ENCODE measurements at regions not wholly inside any gene's neighbourhood (a gene's known extent, or its start where the extent isn't known, plus 50 kb on each side); places are given as distances from the start of the nearest gene placed in this dataset.

DNA sequence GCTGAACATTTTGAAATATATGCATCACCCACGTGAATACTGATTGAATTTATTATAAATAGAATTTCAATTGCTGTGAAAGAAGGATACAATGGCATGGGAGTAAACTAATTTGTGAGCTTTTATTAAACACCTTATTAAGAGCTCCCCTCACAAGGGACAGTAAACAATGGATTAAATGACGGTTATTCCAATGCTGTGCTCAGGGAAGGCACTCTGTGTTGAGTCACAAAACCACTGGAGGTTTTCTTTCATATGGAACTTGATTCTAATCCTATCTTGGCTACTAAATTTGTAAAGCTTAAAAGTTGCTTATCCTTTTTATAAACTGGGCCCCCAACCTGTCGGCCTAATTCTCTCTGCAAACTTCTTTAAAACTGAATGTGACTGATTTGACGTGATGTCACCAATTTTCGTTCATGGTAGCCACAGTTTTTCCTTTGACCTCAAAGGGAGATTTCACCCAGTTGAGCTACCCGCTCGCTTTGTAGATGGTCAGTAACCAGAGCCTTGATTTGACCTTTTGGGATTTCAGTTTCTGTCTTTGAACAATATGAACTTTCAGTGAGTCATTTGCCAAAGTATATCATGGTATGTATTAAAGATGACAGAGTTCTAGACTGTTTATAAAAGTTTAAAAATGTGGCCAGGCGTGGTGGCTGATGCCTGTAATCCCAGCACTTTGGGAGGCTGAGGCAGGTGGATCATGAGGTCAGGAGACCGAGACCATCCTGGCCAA, 61.3 kb upstream of the PIK3R1 start:
- no peaks in the 10 kb centered on the region for H3K9me2 ChIP-seq (replicated peaks; ENCODE audit: control insufficient read depth, low read length)
- H3K4me1 ChIP-seq (ENCODE audit: control insufficient read depth, low read length) = no peaks in the 10 kb centered on the region
- H3K4me2 ChIP-seq (ENCODE audit: low read length) = no peak overlapping the region
- H3K9me3 ChIP-seq (ENCODE audit: control insufficient read depth, insufficient read depth, low read length) = no peaks in the 10 kb centered on the region
- no peak overlapping the region for H3K4me3 ChIP-seq (ENCODE audit: low read length)
- no peak for TF ChIP-seq EZH2phosphoT487 (IDR thresholded peaks at IDR 0.05; ENCODE audit: borderline replicate concordance, low read length)
- TF ChIP-seq, protein P1, sequence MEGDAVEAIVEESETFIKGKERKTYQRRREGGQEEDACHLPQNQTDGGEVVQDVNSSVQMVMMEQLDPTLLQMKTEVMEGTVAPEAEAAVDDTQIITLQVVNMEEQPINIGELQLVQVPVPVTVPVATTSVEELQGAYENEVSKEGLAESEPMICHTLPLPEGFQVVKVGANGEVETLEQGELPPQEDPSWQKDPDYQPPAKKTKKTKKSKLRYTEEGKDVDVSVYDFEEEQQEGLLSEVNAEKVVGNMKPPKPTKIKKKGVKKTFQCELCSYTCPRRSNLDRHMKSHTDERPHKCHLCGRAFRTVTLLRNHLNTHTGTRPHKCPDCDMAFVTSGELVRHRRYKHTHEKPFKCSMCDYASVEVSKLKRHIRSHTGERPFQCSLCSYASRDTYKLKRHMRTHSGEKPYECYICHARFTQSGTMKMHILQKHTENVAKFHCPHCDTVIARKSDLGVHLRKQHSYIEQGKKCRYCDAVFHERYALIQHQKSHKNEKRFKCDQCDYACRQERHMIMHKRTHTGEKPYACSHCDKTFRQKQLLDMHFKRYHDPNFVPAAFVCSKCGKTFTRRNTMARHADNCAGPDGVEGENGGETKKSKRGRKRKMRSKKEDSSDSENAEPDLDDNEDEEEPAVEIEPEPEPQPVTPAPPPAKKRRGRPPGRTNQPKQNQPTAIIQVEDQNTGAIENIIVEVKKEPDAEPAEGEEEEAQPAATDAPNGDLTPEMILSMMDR (IDR thresholded peaks at IDR 0.05; ENCODE audit: low read depth, low read length, poor library complexity, severe bottlenecking) = no peak
- no peaks in the 10 kb centered on the region for H4K20me1 ChIP-seq (ENCODE audit: control insufficient read depth, insufficient read depth, low read depth, low read length)
- no peaks in the 10 kb centered on the region for H3K27me3 ChIP-seq (ENCODE audit: control insufficient read depth, low read length)
- H3K79me2 ChIP-seq (ENCODE audit: control insufficient read depth, low read length) = no peaks in the 10 kb centered on the region
- H3K36me3 ChIP-seq (ENCODE audit: control insufficient read depth, low read length) = no peaks in the 10 kb centered on the region
- H3K27ac ChIP-seq (ENCODE audit: low read depth, low read length) = no peak overlapping the region
- no peaks in the 10 kb centered on the region for H3F3A ChIP-seq (ENCODE audit: control insufficient read depth, insufficient read depth)

DNA sequence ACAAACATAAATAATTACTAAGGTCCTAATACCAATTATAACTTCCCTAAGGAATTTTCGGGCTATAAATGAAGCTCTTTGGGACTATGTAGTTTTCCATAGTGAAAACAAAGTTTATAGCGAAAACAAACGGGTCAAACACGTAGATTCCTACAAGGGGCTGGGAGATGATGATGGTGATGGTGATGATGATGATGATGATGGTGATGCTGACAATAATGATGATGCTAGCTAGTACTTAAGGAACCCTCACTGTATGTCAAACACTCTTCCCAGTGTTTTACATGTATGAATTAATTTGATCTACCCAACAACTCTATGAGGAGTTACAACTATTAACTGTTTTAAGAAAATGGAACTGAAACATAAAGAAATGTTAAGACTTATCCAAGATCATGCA, 63.7 kb upstream of the PIK3R1 start:
- Histone ChIP-seq H3F3A (ENCODE audit: control insufficient read depth, insufficient read depth) (no peaks in the 10 kb centered on the region), H3K9me3 (ENCODE audit: control insufficient read depth, insufficient read depth, low read length) (no peaks in the 10 kb centered on the region), H3K36me3 (ENCODE audit: control insufficient read depth, low read length) (no peaks in the 10 kb centered on the region), H3K4me1 (ENCODE audit: control insufficient read depth, low read length) (no peaks in the 10 kb centered on the region), H3K27me3 (ENCODE audit: control insufficient read depth, low read length) (no peaks in the 10 kb centered on the region), H3K79me2 (ENCODE audit: control insufficient read depth, low read length) (no peaks in the 10 kb centered on the region), H3K4me3 (ENCODE audit: low read length) (no peak overlapping the region), H3K9me2 (replicated peaks; ENCODE audit: control insufficient read depth, low read length) (no peaks in the 10 kb centered on the region), H4K20me1 (ENCODE audit: control insufficient read depth, insufficient read depth, low read depth, low read length) (no peaks in the 10 kb centered on the region), H3K27ac (ENCODE audit: low read depth, low read length) (no peak overlapping the region), H3K4me2 (ENCODE audit: low read length) (no peak overlapping the region)
- TF ChIP-seq, protein P1 (IDR thresholded peaks at IDR 0.05; ENCODE audit: low read depth, low read length, poor library complexity, severe bottlenecking) = no peak
- TF ChIP-seq EZH2phosphoT487 (IDR thresholded peaks at IDR 0.05; ENCODE audit: borderline replicate concordance, low read length) = no peak

DNA sequence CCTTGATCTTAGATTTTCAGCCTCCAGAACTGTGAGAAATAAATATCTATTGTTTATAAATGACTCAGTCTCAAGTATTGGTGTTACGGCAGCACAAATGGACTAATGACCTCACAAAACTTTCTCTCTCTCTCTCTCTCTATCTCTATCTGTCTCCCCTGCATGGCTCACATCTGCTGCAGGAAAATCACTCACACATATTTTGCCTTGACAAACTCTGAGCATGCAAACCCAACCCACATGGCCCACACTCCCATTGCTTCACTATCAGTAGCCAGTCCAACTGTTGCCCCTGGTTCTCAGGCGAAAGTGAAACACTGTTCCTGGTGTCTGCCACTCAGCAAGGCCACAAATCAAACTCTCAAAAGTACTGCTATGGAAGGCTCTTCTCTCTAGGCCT, 66.4 kb upstream of the PIK3R1 start:
- no peak overlapping the region for H3K4me2 ChIP-seq (ENCODE audit: low read length)
- no peaks in the 10 kb centered on the region for H3K4me1 ChIP-seq (ENCODE audit: control insufficient read depth, low read length)
- no peak overlapping the region for H3K27ac ChIP-seq (ENCODE audit: low read depth, low read length)
- no peaks in the 10 kb centered on the region for H3K9me2 ChIP-seq (replicated peaks; ENCODE audit: control insufficient read depth, low read length)
- H3K36me3 ChIP-seq (ENCODE audit: control insufficient read depth, low read length) = no peaks in the 10 kb centered on the region
- H3K9me3 ChIP-seq (ENCODE audit: control insufficient read depth, insufficient read depth, low read length) = no peaks in the 10 kb centered on the region
- H3K27me3 ChIP-seq (ENCODE audit: control insufficient read depth, low read length) = no peaks in the 10 kb centered on the region
- H3F3A ChIP-seq (ENCODE audit: control insufficient read depth, insufficient read depth) = no peaks in the 10 kb centered on the region
- no peak overlapping the region for H3K4me3 ChIP-seq (ENCODE audit: low read length)
- H4K20me1 ChIP-seq (ENCODE audit: control insufficient read depth, insufficient read depth, low read depth, low read length) = no peaks in the 10 kb centered on the region
- H3K79me2 ChIP-seq (ENCODE audit: control insufficient read depth, low read length) = no peaks in the 10 kb centered on the region
- TF ChIP-seq, protein P1 (IDR thresholded peaks at IDR 0.05; ENCODE audit: low read depth, low read length, poor library complexity, severe bottlenecking) = no peak
- no peak for TF ChIP-seq EZH2phosphoT487 (IDR thresholded peaks at IDR 0.05; ENCODE audit: borderline replicate concordance, low read length)

All from DOHH2 (cell line).